Activated CD4-positive, alpha-beta T cell treated with anti-CD3 and anti-CD28 coated beads, Interleukin-10, Interleukin-2, amounts not matched to agents 100 ng/mL and 50 ng/mL, durations not matched to agents 16 hours and 8 hours (primary cell): ENCODE measurements at regions not wholly inside any gene's neighbourhood (a gene's known extent, or its start where the extent isn't known, plus 50 kb on each side); places are given as distances from the start of the nearest gene placed in this dataset.
"Not testable (repeated sequence)": the region's sequence is repeated elsewhere in the genome, so short reads cannot be mapped to it uniquely, and the experiment has no call there.

Source experiments
- DNase-seq: peaks from one replicate; pipeline ENCODE4 v3.0.0-alpha.2; 2020

GRCh38 chrX:150217609-150218008 is 145.5 kb upstream of the MAMLD1 start:
- no peak for DNase-seq

DNA sequence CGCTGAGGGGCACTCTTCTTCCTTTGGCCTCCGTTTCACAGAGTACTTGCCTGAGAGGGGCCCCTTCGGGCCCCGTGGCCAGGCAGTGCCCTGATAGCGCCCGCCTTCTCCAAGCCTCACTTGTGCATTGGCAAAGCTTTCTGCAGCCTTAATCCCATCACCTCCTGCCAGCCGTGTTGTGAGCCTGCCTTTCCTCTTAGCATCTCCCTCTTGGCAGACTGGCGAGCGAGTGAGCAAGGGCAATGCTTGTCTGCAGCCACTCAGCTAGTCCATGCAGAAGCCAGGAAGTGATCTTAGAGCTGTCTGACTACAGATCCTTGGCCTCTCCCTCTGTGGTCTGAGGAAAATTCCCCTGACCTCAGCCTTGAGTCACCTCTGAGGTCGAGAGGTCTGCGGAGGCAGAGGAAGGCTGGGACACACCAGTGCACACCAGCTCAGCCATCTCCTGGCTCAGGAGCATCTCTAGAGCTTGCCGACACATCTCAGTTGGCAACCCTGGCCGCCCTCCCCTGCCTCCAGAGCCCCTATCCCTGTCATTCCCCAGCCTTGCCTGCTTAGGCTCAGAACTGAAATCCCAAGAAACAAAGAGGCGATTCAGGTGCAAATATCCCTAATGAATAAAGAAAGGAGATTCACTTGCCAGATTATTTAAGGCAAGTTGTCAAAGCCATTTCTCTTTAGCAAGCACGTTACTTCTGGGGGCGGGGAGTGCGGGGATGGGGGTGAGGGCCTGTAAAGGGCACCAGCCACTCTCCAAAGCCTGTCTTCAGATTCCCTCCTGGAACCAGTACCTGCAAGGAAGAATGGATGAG is 143.5 kb upstream of the MAMLD1 start:
- peak; percentile 22 for DNase-seq

GRCh38 chrX:150223176-150224015 is 139.7 kb upstream of the MAMLD1 start:
- DNase-seq, result no peak

DNA sequence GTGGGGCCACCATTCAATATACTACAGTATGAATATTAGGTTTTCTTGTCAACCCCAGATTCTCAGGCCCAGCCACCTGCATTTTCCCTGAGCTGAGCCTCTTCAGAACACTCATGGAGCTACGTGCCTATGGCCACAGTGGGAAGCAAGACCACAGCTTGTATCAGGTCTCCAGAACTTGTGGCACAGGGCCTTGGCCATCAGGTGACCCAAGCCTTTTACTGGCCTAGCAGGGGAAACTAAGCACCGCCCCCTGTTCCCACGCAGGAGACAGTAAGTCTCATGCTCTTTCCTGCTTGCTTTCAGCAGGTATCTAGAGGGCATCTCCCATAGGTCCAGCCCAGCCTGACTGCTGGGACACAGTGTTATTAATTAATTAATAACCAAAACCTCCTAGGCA is 138.4 kb upstream of the MAMLD1 start:
- no peak for DNase-seq

GRCh38 chrX:150225266-150225665 is 137.9 kb upstream of the MAMLD1 start:
- DNase-seq, result no peak

GRCh38 chrX:150225756-150226155 is 137.4 kb upstream of the MAMLD1 start:
- DNase-seq, result no peak

- no peak for DNase-seq
These were observed 136.7 kb upstream of the MAMLD1 start for GRCh38 chrX:150226223-150226965.

DNA sequence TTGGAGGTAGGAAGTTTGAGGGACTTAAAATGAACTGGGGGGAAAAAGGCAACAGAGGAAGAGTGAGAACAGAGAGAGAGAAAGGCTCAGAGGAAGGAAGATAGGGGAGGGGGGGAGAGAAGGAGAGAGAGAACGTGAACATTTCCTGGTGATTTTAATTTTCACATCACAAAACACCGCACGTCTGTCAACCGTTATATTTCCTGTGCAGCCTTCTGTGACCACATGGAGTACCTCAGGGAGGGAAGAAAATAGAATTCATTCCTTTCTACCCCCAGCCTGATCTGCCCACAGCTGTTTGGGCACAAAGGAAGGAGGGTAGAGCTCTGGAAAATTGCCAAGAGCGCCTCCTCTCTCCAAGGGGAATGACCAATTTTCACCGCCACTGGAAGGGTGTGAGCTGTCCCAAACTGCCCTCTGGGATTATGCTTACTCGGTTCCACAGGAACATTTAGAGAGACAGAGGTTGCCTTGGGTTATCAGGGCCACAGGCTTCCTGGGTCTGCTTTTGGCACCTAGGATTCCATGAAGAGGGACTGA is 135.7 kb upstream of the MAMLD1 start:
- DNase-seq, result no peak

- DNase-seq, result no peak
These were observed 135.2 kb upstream of the MAMLD1 start for GRCh38 chrX:150227873-150228410.

DNA sequence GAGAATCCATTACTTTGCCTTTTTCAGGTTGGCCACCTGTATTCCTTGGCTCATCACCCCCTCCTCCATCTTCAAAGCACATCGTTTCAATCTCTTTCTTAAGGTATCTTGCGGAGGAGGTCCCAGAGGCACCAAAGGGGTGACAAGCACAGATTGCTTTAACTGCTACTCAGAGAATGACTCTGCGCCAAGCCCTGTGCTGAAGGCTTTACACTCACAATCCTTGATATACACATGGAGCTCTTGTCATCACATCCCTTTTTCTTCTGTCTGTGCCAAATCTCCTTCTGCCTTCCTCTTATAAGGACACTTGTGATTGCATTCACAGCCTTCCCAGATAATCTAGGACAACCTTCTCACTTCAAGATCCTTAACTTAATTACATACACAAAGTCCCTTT is 134.7 kb upstream of the MAMLD1 start:
- DNase-seq, result no peak

GRCh38 chrX:150229030-150229429 is 134.1 kb upstream of the MAMLD1 start:
- DNase-seq, result no peak

DNA sequence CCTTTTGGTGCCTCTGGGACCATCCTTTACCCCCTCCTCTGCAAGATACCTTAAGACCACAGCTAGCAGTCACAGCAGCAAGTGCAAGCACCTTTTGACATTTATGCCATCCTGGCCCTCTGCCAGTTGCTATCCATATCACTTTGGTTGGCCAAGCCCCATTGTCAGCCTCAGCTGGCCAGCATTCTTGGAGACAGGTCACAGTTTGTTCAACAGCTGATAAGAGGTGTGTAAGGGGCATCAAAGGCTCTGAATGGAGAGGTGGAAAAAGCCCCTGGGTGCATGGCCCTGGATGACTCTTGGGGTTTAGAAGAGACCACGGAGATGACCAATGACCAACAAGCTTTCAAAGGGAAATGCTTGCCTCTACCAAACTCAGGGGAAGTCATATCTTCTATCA is 133.6 kb upstream of the MAMLD1 start:
- no peak for DNase-seq

DNA sequence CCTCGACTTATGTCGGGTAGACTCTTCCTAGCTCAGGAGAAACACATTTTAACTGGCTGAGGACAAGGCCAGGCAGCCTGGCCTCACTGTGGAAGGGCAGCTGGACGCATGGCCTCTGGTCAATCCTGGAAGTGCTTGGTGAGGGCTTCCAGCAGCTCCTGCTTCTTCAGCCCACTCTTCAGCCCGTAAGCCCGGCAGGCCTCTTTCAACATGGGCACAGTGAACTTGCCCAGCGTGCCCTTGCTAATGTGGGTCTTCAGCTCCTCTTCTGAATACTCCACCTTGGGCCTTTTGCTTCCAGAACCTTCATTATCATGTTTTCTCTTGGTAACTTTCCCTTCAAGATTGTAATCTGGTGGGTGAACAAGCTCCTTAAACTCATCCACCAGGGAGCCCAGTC is 132.2 kb upstream of the MAMLD1 start:
- not testable (repeated sequence) for DNase-seq

DNA sequence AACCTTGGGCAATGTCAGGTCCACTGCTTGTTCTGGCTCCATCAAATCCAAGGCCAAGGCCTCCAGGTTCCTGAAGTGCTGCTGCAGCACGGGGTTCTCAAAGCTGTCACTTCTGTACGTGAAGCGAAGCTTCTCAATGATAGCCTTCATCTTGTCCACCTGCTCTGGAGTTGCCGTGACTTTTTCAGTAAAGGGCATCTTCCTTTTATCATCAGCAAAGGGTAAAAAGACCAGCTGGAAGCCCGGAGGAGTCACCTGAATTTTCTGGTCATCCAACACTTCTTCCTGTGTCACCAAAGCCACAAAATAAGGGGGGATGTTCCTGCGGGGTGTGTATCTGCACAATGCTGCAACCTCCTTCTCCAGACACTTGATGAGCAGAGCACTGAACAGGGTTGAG is 131.7 kb upstream of the MAMLD1 start:
- not testable (repeated sequence) for DNase-seq

GRCh38 chrX:150232222-150232621 is 130.9 kb upstream of the MAMLD1 start:
- not testable (repeated sequence) for DNase-seq

- no peak for DNase-seq
These were observed 129.0 kb upstream of the MAMLD1 start for GRCh38 chrX:150234126-150234525.

- no peak for DNase-seq
These were observed 126.8 kb upstream of the MAMLD1 start for GRCh38 chrX:150236327-150236726.

- no peak for DNase-seq
These were observed 124.3 kb upstream of the MAMLD1 start for GRCh38 chrX:150238632-150239382.

GRCh38 chrX:150239946-150240642 is 123.0 kb upstream of the MAMLD1 start:
- no peak for DNase-seq

- no peak for DNase-seq
These were observed 122.5 kb upstream of the MAMLD1 start for GRCh38 chrX:150240643-150240970.

DNA sequence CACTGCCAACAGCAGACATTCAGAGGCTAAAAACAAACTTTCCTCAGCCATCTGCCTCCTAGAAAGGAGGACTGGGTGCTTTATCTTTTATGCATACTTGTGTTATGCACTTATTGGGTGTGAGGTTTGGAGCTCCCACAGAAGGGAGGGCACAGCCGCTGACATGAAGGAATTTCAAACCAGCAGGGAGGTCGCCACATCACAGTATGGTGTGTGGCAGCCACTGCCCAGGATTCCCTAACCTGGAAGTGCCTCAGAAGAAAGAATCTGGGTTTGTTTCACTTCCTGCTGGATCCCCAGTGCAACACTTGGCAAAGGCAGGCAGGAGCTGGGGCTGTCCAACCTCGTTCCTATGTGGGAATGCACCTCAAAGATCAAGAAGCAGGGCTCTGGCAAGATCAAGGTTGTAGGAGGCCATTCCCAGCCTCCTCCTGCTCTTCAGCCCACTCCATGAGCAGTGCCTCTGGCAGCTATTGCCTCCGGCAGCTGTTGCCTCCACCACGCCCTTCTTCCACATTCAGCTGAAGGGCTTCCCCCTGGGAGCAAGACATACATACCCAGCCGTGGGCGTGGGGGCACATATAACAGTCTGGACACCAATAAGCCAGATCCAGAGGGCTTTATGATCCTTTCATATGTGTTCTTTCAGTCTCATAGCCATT is 109.0 kb upstream of the MAMLD1 start:
- DNase-seq, result no peak
